Nephron (organoid): ENCODE measurements at regions not wholly inside any gene's neighbourhood (a gene's known extent, or its start where the extent isn't known, plus 50 kb on each side); places are given as distances from the start of the nearest gene placed in this dataset.

Experiments
- H3K27ac Mint-ChIP-seq, 3 experiments: 2 replicates each; pipeline ENCODE4 v1.8.0; 2020; ENCODE audit warnings: mixed read lengths in 3 of 3, mild to moderate bottlenecking in 2 of 3, moderate library complexity in 1 of 3
- H3K27me3 Mint-ChIP-seq: 2 replicates; pipeline ENCODE4 v1.8.0; 2021; ENCODE audit warnings: low read depth, mild to moderate bottlenecking, moderate library complexity, mixed read lengths
- H3K36me3 Mint-ChIP-seq: 2 replicates; pipeline ENCODE4 v1.8.0; 2020; ENCODE audit warnings: low read depth, mixed read lengths
- H3K4me1 Mint-ChIP-seq: 2 replicates; pipeline ENCODE4 v1.8.0; 2020; ENCODE audit warnings: mixed read lengths
- H3K4me3 Mint-ChIP-seq, 3 experiments: 2 replicates each; pipeline ENCODE4 v1.8.0; 2020; ENCODE audit warnings: mild to moderate bottlenecking in 3 of 3, mixed read lengths in 3 of 3, moderate library complexity in 2 of 3
- H3K9me3 Mint-ChIP-seq: 2 replicates; pipeline ENCODE4 v1.8.0; 2020; ENCODE audit warnings: mixed read lengths
- CTCF ChIP-seq, 3 experiments: fragments of 200-600 bp; sonication (generic); IDR thresholded peaks; one replicate each; pipeline ENCODE4 v1.5.0; 2021; ENCODE audit warnings: antibody characterized with exemption in 3 of 3; ENCODE audit not compliant: unreplicated experiment in 3 of 3

GRCh38 chr6:14946753-14947152, 299.1 kb upstream of the JARID2 start:
- H3K9me3 Mint-ChIP-seq: no peaks in the 10 kb centered on the region
- peaks cover 10% of the 10 kb centered on the region for H3K4me1 Mint-ChIP-seq
- no peaks in the 10 kb centered on the region for H3K36me3 Mint-ChIP-seq
- H3K27me3 Mint-ChIP-seq: peaks cover 22% of the 10 kb centered on the region
- no peak overlapping the region for H3K4me3 Mint-ChIP-seq
- H3K27ac Mint-ChIP-seq: no peak overlapping the region
- TF ChIP-seq CTCF (IDR thresholded peaks at IDR 0.05; ENCODE audit: unreplicated experiment in 3 of 3): no peak

GRCh38 chr6:14948586-14949245, 297.2 kb upstream of the JARID2 start:
- no peak overlapping the region for H3K27ac Mint-ChIP-seq
- H3K4me3 Mint-ChIP-seq: no peak overlapping the region
- H3K36me3 Mint-ChIP-seq: no peaks in the 10 kb centered on the region
- no peaks in the 10 kb centered on the region for H3K9me3 Mint-ChIP-seq
- TF ChIP-seq CTCF (IDR thresholded peaks at IDR 0.05; ENCODE audit: unreplicated experiment in 3 of 3): no peak
- H3K27me3 Mint-ChIP-seq: peaks cover 17% of the 10 kb centered on the region
- peaks cover 12% of the 10 kb centered on the region for H3K4me1 Mint-ChIP-seq

- H3K27me3 Mint-ChIP-seq: peaks cover 11% of the 10 kb centered on the region
- peaks cover 15% of the 10 kb centered on the region for H3K4me1 Mint-ChIP-seq
- no peak for TF ChIP-seq CTCF (IDR thresholded peaks at IDR 0.05; ENCODE audit: unreplicated experiment in 3 of 3)
- peaks cover 3% of the 10 kb centered on the region for H3K36me3 Mint-ChIP-seq
- H3K27ac Mint-ChIP-seq: no peak overlapping the region
- H3K4me3 Mint-ChIP-seq: no peak overlapping the region
- peaks cover 2% of the 10 kb centered on the region for H3K9me3 Mint-ChIP-seq
Measured at GRCh38 chr6:14950103-14950969, 295.5 kb upstream of the JARID2 start.

- H3K36me3 Mint-ChIP-seq: peaks cover 3% of the 10 kb centered on the region
- no peak overlapping the region for H3K27ac Mint-ChIP-seq
- peaks cover 9% of the 10 kb centered on the region for H3K4me1 Mint-ChIP-seq
- peaks cover 9% of the 10 kb centered on the region for H3K27me3 Mint-ChIP-seq
- peaks cover 2% of the 10 kb centered on the region for H3K9me3 Mint-ChIP-seq
- TF ChIP-seq CTCF (IDR thresholded peaks at IDR 0.05; ENCODE audit: unreplicated experiment in 3 of 3): no peak
- no peak overlapping the region for H3K4me3 Mint-ChIP-seq
Measured at GRCh38 chr6:14950970-14951276, 294.9 kb upstream of the JARID2 start.

GRCh38 chr6:14951704-14952103, 294.2 kb upstream of the JARID2 start:
- Mint-ChIP-seq H3K27ac (no peak overlapping the region), H3K27me3 (peaks cover 5% of the 10 kb centered on the region), H3K4me3 (no peak overlapping the region), H3K36me3 (peaks cover 3% of the 10 kb centered on the region), H3K4me1 (peaks cover 6% of the 10 kb centered on the region), H3K9me3 (peaks cover 6% of the 10 kb centered on the region)
- TF ChIP-seq CTCF (IDR thresholded peaks at IDR 0.05; ENCODE audit: unreplicated experiment in 3 of 3): no peak
